ENCODE measurements at regions not wholly inside any gene's neighbourhood (a gene's known extent, or its start where the extent isn't known, plus 50 kb on each side); places are given as distances from the start of the nearest gene placed in this dataset.

- no peak for DNase-seq
- peaks cover 0 to 2% (median 0%) of the 10 kb centered on the region in 4 donors for H3K9me3 ChIP-seq (ENCODE audit: control insufficient read depth in 4 of 4, insufficient read depth in 3 of 4, low read length in 3 of 4)
- peaks cover 0 to 40% (median 0%) of the 10 kb centered on the region in 5 donors for H3K4me1 ChIP-seq (ENCODE audit: control insufficient read depth in 5 of 5, insufficient read depth in 5 of 5, low read length in 5 of 5)
- H3K9ac ChIP-seq (ENCODE audit: insufficient read depth in 1 of 2, low read length in 2 of 2) = no peak overlapping the region
- TF ChIP-seq, protein P1, sequence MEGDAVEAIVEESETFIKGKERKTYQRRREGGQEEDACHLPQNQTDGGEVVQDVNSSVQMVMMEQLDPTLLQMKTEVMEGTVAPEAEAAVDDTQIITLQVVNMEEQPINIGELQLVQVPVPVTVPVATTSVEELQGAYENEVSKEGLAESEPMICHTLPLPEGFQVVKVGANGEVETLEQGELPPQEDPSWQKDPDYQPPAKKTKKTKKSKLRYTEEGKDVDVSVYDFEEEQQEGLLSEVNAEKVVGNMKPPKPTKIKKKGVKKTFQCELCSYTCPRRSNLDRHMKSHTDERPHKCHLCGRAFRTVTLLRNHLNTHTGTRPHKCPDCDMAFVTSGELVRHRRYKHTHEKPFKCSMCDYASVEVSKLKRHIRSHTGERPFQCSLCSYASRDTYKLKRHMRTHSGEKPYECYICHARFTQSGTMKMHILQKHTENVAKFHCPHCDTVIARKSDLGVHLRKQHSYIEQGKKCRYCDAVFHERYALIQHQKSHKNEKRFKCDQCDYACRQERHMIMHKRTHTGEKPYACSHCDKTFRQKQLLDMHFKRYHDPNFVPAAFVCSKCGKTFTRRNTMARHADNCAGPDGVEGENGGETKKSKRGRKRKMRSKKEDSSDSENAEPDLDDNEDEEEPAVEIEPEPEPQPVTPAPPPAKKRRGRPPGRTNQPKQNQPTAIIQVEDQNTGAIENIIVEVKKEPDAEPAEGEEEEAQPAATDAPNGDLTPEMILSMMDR (IDR thresholded peaks at IDR 0.05; ENCODE audit: control extremely low read depth, extremely low read depth) = no peak
- no peak for ATAC-seq (ENCODE audit: insufficient read depth, low FRiP score)
- no peaks in the 10 kb centered on the region for H3K36me3 ChIP-seq (ENCODE audit: control insufficient read depth in 4 of 4, insufficient read depth in 4 of 4, low read length in 4 of 4)
- WGBS, 2 donors = 90 to 91% methylated on average over 8 of the region's 8 CpGs
- H3K27me3 ChIP-seq (ENCODE audit: control insufficient read depth in 3 of 3, insufficient read depth in 3 of 3, low read length in 2 of 3) = no peaks in the 10 kb centered on the region
- no peak overlapping the region for H3K4me3 ChIP-seq
- H3K27ac ChIP-seq (ENCODE audit: low read depth in 1 of 2, low read length in 1 of 2) = no peak overlapping the region
These were observed 230.9 kb downstream of the RBM43 start for GRCh38 chr2:151030663-151031230.

GRCh38 chr2:151029406-151030157 is 232.1 kb downstream of the RBM43 start:
- TF ChIP-seq, protein P1 (IDR thresholded peaks at IDR 0.05; ENCODE audit: control extremely low read depth, extremely low read depth) = no peak
- peaks cover 0 to 40% (median 0%) of the 10 kb centered on the region in 5 donors for H3K4me1 ChIP-seq (ENCODE audit: control insufficient read depth in 5 of 5, insufficient read depth in 5 of 5, low read length in 5 of 5)
- H3K4me3 ChIP-seq = no peak overlapping the region
- DNase-seq = peak in 2 of 3 donors; percentile 32 to 56
- no peak overlapping the region for H3K27ac ChIP-seq (ENCODE audit: low read depth in 1 of 2, low read length in 1 of 2)
- H3K36me3 ChIP-seq (ENCODE audit: control insufficient read depth in 4 of 4, insufficient read depth in 4 of 4, low read length in 4 of 4) = no peaks in the 10 kb centered on the region
- no peak for ATAC-seq (ENCODE audit: insufficient read depth, low FRiP score)
- no peaks in the 10 kb centered on the region for H3K27me3 ChIP-seq (ENCODE audit: control insufficient read depth in 3 of 3, insufficient read depth in 3 of 3, low read length in 2 of 3)
- 68 to 85% methylated on average over 4 of the region's 4 CpGs for WGBS, 2 donors
- H3K9ac ChIP-seq (ENCODE audit: insufficient read depth in 1 of 2, low read length in 2 of 2) = no peak overlapping the region
- peaks cover 0 to 2% (median 0%) of the 10 kb centered on the region in 4 donors for H3K9me3 ChIP-seq (ENCODE audit: control insufficient read depth in 4 of 4, insufficient read depth in 3 of 4, low read length in 3 of 4)

- H3K4me1 ChIP-seq (ENCODE audit: control insufficient read depth in 5 of 5, insufficient read depth in 5 of 5, low read length in 5 of 5) = peaks cover 0 to 36% (median 0%) of the 10 kb centered on the region in 5 donors
- ATAC-seq (ENCODE audit: insufficient read depth, low FRiP score) (no peak), DNase-seq (no peak)
- H3K9ac ChIP-seq (ENCODE audit: insufficient read depth in 1 of 2, low read length in 2 of 2) = no peak overlapping the region
- TF ChIP-seq, protein P1 (IDR thresholded peaks at IDR 0.05; ENCODE audit: control extremely low read depth, extremely low read depth) = no peak
- H3K9me3 ChIP-seq (ENCODE audit: control insufficient read depth in 4 of 4, insufficient read depth in 3 of 4, low read length in 3 of 4) = peaks cover 0 to 2% (median 0%) of the 10 kb centered on the region in 4 donors
- H3K4me3 ChIP-seq = no peak overlapping the region
- H3K27me3 ChIP-seq (ENCODE audit: control insufficient read depth in 3 of 3, insufficient read depth in 3 of 3, low read length in 2 of 3) = no peaks in the 10 kb centered on the region
- H3K36me3 ChIP-seq (ENCODE audit: control insufficient read depth in 4 of 4, insufficient read depth in 4 of 4, low read length in 4 of 4) = no peaks in the 10 kb centered on the region
- H3K27ac ChIP-seq (ENCODE audit: low read depth in 1 of 2, low read length in 1 of 2) = no peak overlapping the region
These were observed 232.9 kb downstream of the RBM43 start for GRCh38 chr2:151028691-151029176.

All from lung (tissue), 11 donors.